HUES64 (cell line): ENCODE measurements at regions not wholly inside any gene's neighbourhood (a gene's known extent, or its start where the extent isn't known, plus 50 kb on each side); places are given as distances from the start of the nearest gene placed in this dataset.

Experiments
- H3K27ac ChIP-seq: 2 replicates; pipeline ENCODE4 v1.7.0; 2013; ENCODE audit warnings: low read depth, low read length, inconsistent platforms
- H3K27me3 ChIP-seq: 2 replicates; pipeline ENCODE4 v1.6.1; 2013; ENCODE audit warnings: mild to moderate bottlenecking, low read length; ENCODE audit not compliant: insufficient read depth
- H3K36me3 ChIP-seq: 2 replicates; pipeline ENCODE4 v1.6.1; 2013; ENCODE audit warnings: mild to moderate bottlenecking, low read length; ENCODE audit not compliant: insufficient read depth
- H3K4me1 ChIP-seq: 2 replicates; pipeline ENCODE4 v1.6.1; 2013; ENCODE audit warnings: mild to moderate bottlenecking, low read length, moderate library complexity; ENCODE audit not compliant: insufficient read depth
- H3K4me3 ChIP-seq: 2 replicates; pipeline ENCODE4 v1.5.1; 2013; ENCODE audit warnings: mild to moderate bottlenecking, low read length, moderate library complexity
- H3K9ac ChIP-seq: 2 replicates; pipeline ENCODE4 v1.6.1; 2013; ENCODE audit warnings: mild to moderate bottlenecking, low read depth, low read length
- H3K9me3 ChIP-seq: 2 replicates; pipeline ENCODE4 v1.6.1; 2013; ENCODE audit warnings: low read depth, low read length; ENCODE audit not compliant: insufficient read depth
- WGBS: fragments of 150-250, 120-280 bp; methylation state at CpG from one replicate; pipeline ENCODE4 v1.1.7; 2013; ENCODE audit warnings: missing lambda C conversion rate; 5-methylcytosine and 5-hydroxymethylcytosine counted together

DNA sequence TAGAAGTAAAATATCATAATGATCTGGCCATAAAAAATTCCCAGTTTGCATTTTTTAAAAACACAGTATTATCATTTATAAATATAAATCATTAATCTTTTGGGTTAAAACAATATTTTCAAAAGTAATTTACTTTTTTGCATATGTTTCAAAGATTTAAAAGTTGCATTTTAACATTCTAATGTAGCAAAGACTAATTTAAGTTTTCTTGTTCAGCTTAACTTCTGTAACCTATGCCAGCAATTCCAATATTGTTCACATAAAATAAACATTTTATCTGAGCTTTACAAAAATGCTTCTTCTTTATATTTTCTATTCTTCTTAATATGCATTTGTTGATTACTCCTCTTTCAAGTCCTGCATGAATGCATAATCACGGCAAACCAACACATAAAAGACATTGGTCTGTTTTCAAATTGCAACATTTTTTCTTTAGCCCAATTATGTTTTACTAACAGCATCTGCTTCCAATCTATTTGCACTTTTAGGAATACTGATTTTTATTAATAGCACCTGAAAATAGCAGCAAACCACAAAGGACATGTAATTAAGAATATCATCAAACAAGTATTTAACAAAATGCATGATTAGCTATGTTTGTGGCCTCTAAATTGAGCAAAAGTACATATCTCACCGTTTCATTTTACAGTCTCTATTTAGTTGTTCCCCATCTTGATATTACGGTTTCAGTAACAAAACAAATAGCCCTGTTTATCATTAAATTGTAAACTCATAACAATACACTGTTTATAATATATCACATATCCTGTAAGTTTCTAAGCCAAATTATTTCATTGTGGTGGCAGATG is 286.9 kb upstream of the NFE2L3 start:
- Histone ChIP-seq H3K36me3 (no peaks in the 10 kb centered on the region), H3K4me3 (no peak overlapping the region), H3K9ac (no peak overlapping the region), H3K4me1 (peaks cover 37% of the 10 kb centered on the region), H3K9me3 (no peaks in the 10 kb centered on the region), H3K27ac (no peak overlapping the region), H3K27me3 (peaks cover 75% of the 10 kb centered on the region)
- 75% methylated on average over 3 of the region's 3 CpGs for WGBS

DNA sequence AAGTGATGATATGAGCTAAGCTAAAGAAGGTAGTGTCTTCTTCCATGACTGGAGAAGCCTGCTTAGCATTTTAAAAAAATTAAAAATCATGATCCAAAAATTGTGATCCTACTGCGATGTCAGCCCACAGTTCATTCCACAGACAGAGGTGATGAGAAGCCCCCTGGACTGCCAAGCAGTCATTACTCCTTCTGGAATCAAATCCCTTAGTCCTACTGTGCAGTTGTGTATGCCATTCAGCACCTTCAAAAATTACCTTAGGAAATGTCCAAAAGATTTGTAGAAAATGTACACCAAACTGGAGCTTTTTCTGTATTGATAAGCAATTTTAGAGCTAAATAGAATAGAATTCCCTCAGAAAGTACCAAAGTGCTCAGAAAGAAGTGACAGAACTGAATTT is 283.5 kb upstream of the NFE2L3 start:
- peaks cover 59% of the 10 kb centered on the region for H3K27me3 ChIP-seq
- WGBS, result 95% methylated on average over 1 of the region's 1 CpG

DNA sequence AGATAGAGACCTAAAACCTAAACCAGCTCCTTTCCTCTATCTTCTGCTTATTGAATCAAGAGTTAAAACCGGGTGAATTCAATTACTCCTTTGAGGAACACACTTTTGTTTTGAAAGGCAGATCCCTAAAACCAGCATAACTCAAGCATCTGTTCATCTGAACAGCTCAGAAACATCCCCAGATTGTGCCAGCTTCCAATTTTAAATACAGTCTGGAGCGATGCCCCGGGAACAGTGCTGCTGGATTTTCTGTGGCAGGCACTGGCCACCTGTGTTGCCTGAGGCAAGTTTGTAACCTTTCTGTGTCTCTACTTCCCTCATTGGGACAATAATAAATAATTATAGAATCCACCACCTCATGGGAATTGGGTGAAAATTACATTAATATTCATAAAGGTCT is 281.4 kb upstream of the NFE2L3 start:
- 84% methylated on average over 3 of the region's 3 CpGs for WGBS
- H3K27me3 ChIP-seq, result peaks cover 40% of the 10 kb centered on the region
- no peak overlapping the region for H3K4me3 ChIP-seq

More for the DNA sequence above, 283.5 kb upstream of the NFE2L3 start:
- no peaks in the 10 kb centered on the region for H3K9me3 ChIP-seq
- peaks cover 27% of the 10 kb centered on the region for H3K4me1 ChIP-seq
- H3K4me3 ChIP-seq, result no peak overlapping the region
- no peaks in the 10 kb centered on the region for H3K36me3 ChIP-seq
- no peak overlapping the region for H3K27ac ChIP-seq
- H3K9ac ChIP-seq, result no peak overlapping the region

DNA sequence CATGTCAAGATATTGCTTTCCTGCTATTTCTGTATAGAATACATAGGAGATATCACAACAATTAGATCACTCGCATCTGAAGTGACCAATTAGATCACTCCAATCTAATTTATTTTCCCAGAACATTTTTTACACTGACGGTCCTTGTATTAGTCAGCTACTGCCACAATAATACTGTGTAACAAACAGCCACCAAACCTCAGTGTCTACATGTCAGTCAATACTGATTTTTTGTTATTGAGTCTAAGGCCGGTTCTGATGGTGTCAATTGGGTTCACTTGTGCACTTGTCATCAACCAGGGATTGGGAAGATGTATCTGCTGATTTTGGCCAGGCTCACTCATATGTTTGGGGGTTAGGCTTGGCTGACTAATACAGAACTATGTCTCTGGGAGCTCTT is 275.9 kb upstream of the NFE2L3 start:
- Histone ChIP-seq H3K4me3 (no peak overlapping the region), H3K27ac (no peak overlapping the region), H3K36me3 (no peaks in the 10 kb centered on the region), H3K4me1 (peaks cover 6% of the 10 kb centered on the region), H3K27me3 (0 out of 2 replicates have a peak, but pooled peaks cover 7% of the 10 kb centered on the region), H3K9ac (no peak overlapping the region), H3K9me3 (no peaks in the 10 kb centered on the region)
- WGBS, result 92% methylated on average over 3 of the region's 3 CpGs

More for the DNA sequence above, 281.4 kb upstream of the NFE2L3 start:
- no peaks in the 10 kb centered on the region for H3K9me3 ChIP-seq
- H3K27ac ChIP-seq, result no peak overlapping the region
- peaks cover 15% of the 10 kb centered on the region for H3K4me1 ChIP-seq
- H3K36me3 ChIP-seq, result no peaks in the 10 kb centered on the region
- no peak overlapping the region for H3K9ac ChIP-seq

DNA sequence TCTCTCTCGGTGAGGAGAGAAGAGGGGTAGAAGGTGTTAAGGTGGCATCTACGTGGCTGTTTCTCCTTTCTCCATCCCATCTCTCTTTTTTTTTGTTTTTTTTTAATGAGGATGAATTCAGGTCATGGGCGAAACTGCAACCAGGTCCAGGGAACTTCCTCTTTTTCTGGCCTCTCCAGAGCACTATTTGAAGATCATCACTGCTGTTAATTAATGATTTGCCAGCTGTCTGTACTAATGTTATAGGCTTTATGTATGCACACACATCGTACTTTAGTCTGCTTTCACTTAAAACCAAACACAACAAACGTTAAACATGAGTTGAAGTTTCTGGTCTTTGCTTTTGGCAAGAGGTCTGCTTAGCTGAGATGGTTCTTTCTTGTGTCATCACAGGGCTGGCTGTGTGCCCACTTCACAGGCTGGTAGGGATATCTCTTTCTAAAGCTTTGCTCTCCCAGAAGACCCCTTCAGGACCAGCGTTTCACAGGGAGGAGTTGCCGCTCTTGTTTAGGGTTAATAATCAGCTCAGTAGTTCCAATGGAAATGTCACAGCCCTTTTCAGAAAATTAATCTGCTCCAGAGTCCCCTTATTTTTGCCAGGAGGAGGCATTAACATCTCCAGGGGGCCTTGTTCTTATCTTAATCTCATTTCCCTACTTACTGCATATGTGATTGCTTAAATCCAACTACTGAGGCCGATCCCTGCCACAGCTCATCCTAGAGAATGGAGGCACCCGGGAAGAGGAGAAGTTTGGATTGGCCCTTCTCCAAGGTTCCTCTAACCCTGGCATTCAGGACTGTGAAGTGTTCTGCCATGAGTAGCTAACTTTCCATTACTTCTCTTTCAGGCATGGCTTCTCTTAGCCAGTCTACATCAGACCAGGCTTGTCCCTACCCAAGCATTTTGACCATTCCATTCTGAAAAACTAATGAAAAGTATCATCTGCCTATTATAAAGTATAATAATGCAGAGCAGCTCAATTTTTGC is 273.9 kb upstream of the NFE2L3 start:
- H3K27ac ChIP-seq, result no peak overlapping the region
- no peaks in the 10 kb centered on the region for H3K36me3 ChIP-seq
- H3K4me3 ChIP-seq, result no peak overlapping the region
- no peaks in the 10 kb centered on the region for H3K27me3 ChIP-seq
- no peak overlapping the region for H3K9ac ChIP-seq
- H3K4me1 ChIP-seq, result peaks cover 6% of the 10 kb centered on the region
- 88% methylated on average over 8 of the region's 9 CpGs for WGBS
- H3K9me3 ChIP-seq, result no peaks in the 10 kb centered on the region

DNA sequence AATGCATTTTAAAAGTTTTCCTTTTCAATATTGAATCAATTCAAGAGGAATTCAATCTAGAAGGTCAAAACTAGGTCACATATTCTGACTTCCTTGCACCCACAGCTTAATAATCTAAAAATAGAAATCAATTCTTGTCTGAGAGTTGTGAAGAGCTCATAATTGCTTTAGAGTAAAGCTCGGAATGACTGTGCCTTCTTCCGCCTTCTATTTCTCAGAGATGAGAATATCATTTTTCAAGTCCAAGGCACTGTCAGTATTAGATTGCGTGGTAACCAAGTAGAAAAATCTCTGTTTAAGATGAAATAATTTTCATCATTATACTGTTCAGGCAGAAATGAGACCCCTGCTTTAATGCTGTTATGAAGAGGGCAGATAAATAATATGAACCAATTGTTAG is 272.2 kb upstream of the NFE2L3 start:
- H3K9me3 ChIP-seq, result no peaks in the 10 kb centered on the region
- H3K27me3 ChIP-seq, result no peaks in the 10 kb centered on the region
- no peak overlapping the region for H3K9ac ChIP-seq
- no peaks in the 10 kb centered on the region for H3K4me1 ChIP-seq
- 96% methylated on average over 2 of the region's 3 CpGs for WGBS
- no peaks in the 10 kb centered on the region for H3K36me3 ChIP-seq
- no peak overlapping the region for H3K4me3 ChIP-seq
- no peak overlapping the region for H3K27ac ChIP-seq

DNA sequence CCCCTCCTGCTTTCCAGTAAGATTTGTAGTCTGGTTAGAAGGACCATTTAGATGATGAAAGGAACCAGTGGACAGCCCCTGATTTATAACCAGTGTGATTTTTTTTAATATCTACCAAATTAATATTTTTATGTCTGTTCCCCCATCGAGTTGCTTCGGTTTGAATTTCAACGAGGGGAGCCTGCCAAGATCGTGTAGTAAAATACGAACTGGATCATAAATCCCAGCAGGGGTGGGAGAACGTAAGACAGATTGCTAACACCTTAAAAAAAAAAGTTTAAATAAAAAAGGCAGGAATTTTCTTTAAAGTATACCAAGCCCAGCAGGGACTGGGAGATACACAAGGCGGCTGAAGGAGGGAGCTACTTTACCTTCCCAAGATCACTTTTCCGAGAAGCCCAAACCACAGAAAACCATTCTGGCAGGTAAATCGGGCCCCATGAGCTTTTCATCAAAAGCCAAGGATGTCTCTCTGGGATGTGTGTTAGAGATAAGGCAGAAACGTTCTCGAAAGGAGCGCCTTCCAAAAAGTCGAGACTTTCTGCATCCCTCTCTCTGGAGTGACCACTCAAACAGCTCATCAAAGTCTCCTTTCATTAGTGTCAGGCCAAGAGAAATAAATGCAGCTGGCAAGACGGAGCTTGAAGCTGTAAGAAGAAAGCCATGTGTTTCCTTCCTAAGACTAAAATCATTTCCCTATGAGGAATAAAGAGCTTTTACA is 270.5 kb upstream of the NFE2L3 start:
- Histone ChIP-seq H3K9me3 (no peaks in the 10 kb centered on the region), H3K27me3 (no peaks in the 10 kb centered on the region), H3K36me3 (no peaks in the 10 kb centered on the region), H3K4me3 (no peak overlapping the region), H3K4me1 (no peaks in the 10 kb centered on the region), H3K27ac (no peak overlapping the region), H3K9ac (no peak overlapping the region)
- 85% methylated on average over 14 of the region's 14 CpGs for WGBS

DNA sequence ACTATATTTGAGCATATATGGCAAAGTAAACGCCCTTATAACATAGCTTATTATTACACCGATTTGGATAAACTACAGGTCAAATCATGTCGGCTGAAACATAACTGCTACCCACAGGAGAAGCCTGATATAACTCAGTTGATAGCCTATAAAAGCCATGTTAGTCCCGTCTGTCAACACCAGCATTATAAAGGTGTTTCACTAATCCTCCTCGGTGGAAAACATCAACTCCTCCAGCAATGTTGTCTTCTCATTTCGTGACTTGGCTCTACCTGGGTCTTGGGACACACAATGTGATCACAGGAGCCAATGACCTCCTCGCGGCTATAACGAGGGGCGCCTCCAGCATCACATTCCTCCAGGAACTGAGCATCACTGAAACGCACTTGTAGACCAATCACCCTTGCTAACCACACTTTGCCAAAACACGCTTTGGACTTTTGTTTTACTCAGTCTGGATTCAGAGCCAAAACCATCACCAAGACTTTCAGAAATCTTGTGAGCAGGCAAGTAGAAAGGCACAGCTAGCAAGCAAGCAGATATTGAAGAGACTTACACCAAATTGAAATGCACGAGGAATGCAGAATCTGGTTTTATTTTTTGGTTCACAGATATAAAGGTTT is 269.7 kb upstream of the NFE2L3 start:
- Histone ChIP-seq H3K4me1 (no peaks in the 10 kb centered on the region), H3K36me3 (no peaks in the 10 kb centered on the region), H3K4me3 (no peak overlapping the region), H3K27me3 (no peaks in the 10 kb centered on the region), H3K27ac (no peak overlapping the region), H3K9me3 (no peaks in the 10 kb centered on the region), H3K9ac (no peak overlapping the region)
- WGBS, result 94% methylated on average over 13 of the region's 13 CpGs

DNA sequence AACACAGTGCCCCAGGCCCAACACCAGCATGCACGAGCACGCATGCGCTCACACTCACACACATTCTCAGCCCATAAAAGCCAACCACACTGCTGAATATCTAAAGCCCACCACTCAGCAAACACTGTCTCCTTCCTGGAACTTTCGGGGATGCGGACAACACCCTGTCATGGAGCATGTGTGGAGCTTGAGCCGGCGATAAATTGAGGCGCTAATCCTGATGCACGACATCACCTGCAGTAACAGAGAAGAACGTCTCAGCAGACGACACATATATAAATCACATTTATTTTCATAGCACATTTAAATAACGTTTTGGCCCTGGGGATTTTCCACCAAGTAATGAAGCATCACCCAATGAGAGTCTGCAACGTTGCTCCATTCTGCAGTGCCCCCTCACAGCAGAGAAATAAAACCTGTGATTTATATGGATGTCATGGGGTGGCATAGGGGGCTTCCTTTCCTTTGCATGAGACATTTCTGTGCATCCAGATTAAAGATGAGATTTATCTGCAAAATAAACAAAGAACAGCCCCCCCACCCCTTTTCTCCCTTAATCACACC is 267.7 kb upstream of the NFE2L3 start:
- no peaks in the 10 kb centered on the region for H3K36me3 ChIP-seq
- H3K4me3 ChIP-seq, result no peak overlapping the region
- no peak overlapping the region for H3K27ac ChIP-seq
- no peaks in the 10 kb centered on the region for H3K27me3 ChIP-seq
- 95% methylated on average over 13 of the region's 13 CpGs for WGBS
- H3K4me1 ChIP-seq, result no peaks in the 10 kb centered on the region
- no peaks in the 10 kb centered on the region for H3K9me3 ChIP-seq
- no peak overlapping the region for H3K9ac ChIP-seq

DNA sequence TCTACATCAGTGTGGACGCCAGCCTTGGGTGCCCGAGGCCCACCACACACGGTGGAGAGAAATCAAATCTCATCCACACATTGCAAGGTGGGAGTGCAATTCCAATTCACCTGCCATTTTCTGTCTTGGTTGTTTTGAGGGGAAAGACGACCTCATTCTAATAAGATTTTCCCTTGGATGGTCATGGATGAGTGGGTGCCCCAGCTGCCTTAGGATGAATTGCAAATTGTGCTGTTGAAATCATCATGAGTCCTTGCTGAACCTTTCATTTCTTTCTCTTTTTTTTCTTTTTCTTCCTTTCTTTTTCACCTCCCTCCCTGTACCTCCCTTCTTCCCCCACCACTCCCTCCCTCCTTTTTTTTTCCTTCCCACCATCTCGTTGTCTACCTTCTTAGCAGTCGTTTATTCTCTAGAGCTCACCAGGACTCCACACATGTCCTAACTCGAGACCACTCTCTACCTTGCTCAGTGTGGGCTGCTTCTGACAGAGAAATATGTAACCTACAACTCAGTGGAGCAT is 266.9 kb upstream of the NFE2L3 start:
- WGBS, result 92% methylated on average over 7 of the region's 7 CpGs
- Histone ChIP-seq H3K36me3 (no peaks in the 10 kb centered on the region), H3K9me3 (no peaks in the 10 kb centered on the region), H3K9ac (no peak overlapping the region), H3K4me3 (no peak overlapping the region), H3K27me3 (no peaks in the 10 kb centered on the region), H3K4me1 (no peaks in the 10 kb centered on the region), H3K27ac (no peak overlapping the region)
